Erythroblast (primary cell): ENCODE measurements at regions not wholly inside any gene's neighbourhood (a gene's known extent, or its start where the extent isn't known, plus 50 kb on each side); places are given as distances from the start of the nearest gene placed in this dataset.

Source experiments
- GATA1 ChIP-seq: IDR thresholded peaks from 2 replicates; pipeline ENCODE4 v1.6.1; 2011; ENCODE audit warnings: low read depth, mild to moderate bottlenecking, control low read depth, low read length, moderate library complexity
- POLR2A ChIP-seq: IDR thresholded peaks from 2 replicates; pipeline ENCODE4 v1.6.1; 2011; ENCODE audit warnings: mild to moderate bottlenecking, low read length

GRCh38 chr3:194805546-194805945 lies 119.9 kb downstream of the FAM43A start:
- TF ChIP-seq POLR2A = no peak
- no peak for TF ChIP-seq GATA1
